Progenitor cell of endocrine pancreas (in vitro differentiated cells): ENCODE measurements at regions not wholly inside any gene's neighbourhood (a gene's known extent, or its start where the extent isn't known, plus 50 kb on each side); places are given as distances from the start of the nearest gene placed in this dataset.

Source experiments
- DNase-seq: peaks from one replicate; pipeline ENCODE4 v3.0.0; 2021; ENCODE audit warnings: low spot score; ENCODE audit not compliant: unreplicated experiment
- H3K27ac Mint-ChIP-seq: 2 replicates; pipeline ENCODE4 v1.8.0; 2021; ENCODE audit warnings: mild to moderate bottlenecking, moderate library complexity, mixed read lengths
- H3K27me3 Mint-ChIP-seq: 2 replicates; pipeline ENCODE4 v1.8.0; 2021; ENCODE audit warnings: mixed read lengths
- H3K36me3 Mint-ChIP-seq: 2 replicates; pipeline ENCODE4 v1.8.0; 2022; ENCODE audit warnings: mixed read lengths; ENCODE audit not compliant: insufficient read depth
- H3K4me1 Mint-ChIP-seq: 2 replicates; pipeline ENCODE4 v1.8.0; 2021; ENCODE audit warnings: low read depth, mixed read lengths
- H3K4me3 Mint-ChIP-seq: 2 replicates; pipeline ENCODE4 v1.8.0; 2021; ENCODE audit warnings: low read depth, mild to moderate bottlenecking, moderate library complexity, mixed read lengths
- H3K9me3 Mint-ChIP-seq: 2 replicates; pipeline ENCODE4 v1.8.0; 2021; ENCODE audit warnings: low read depth, mixed read lengths
- TF ChIP-seq, protein P1 (sequence below): fragments of 200-600 bp; sonication (generic); IDR thresholded peaks from one replicate; pipeline ENCODE4 v1.5.0; 2021; ENCODE audit warnings: antibody characterized with exemption, mild to moderate bottlenecking; ENCODE audit not compliant: unreplicated experiment

DNA sequence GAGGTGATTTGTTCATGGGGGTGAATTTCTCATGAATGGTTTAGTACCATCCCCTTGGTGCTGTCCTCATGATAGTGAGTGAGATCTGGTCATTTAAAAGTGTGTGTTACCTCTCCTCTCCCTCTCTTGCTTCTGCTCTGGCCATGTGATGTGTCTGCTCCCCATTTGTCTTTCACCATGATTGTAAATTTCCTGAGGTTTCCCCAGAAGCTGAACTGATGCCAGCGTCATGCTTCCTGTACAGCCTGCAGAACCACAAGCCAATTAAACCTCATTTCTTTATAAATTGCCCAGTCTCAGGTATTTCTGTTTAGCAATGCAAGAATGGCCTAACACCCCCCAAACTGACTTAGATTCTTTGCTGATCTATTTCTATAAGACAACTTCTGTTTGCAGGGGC lies 249.4 kb upstream of the B3GALT2 start:
- no peak for DNase-seq
- H3K36me3 Mint-ChIP-seq, result peaks cover 12% of the 10 kb centered on the region
- no peak overlapping the region for H3K4me3 Mint-ChIP-seq
- H3K4me1 Mint-ChIP-seq, result peaks cover 2% of the 10 kb centered on the region
- H3K27me3 Mint-ChIP-seq, result no peaks in the 10 kb centered on the region
- H3K9me3 Mint-ChIP-seq, result peaks cover 27% of the 10 kb centered on the region
- no peak overlapping the region for H3K27ac Mint-ChIP-seq
- TF ChIP-seq, protein P1, sequence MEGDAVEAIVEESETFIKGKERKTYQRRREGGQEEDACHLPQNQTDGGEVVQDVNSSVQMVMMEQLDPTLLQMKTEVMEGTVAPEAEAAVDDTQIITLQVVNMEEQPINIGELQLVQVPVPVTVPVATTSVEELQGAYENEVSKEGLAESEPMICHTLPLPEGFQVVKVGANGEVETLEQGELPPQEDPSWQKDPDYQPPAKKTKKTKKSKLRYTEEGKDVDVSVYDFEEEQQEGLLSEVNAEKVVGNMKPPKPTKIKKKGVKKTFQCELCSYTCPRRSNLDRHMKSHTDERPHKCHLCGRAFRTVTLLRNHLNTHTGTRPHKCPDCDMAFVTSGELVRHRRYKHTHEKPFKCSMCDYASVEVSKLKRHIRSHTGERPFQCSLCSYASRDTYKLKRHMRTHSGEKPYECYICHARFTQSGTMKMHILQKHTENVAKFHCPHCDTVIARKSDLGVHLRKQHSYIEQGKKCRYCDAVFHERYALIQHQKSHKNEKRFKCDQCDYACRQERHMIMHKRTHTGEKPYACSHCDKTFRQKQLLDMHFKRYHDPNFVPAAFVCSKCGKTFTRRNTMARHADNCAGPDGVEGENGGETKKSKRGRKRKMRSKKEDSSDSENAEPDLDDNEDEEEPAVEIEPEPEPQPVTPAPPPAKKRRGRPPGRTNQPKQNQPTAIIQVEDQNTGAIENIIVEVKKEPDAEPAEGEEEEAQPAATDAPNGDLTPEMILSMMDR, result no peak

DNA sequence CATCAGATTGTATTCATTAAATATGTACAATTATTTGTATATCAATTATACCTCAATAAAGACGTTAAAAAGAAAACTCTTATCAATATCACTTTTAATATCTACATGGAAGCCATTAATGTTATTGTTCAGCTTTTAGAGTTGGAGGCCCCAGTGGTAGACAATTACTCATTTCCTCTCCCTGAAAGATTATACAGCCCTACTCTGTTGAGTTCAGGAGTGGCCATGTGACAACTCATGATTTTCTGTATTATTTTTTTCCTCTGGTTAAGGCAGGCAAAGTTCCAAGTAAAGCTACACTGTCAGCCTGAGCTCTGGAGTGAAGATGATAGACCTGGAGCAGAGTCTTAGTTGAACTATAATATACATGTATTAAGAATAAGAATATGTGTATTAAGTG lies 247.9 kb upstream of the B3GALT2 start:
- H3K9me3 Mint-ChIP-seq, result peaks cover 31% of the 10 kb centered on the region
- TF ChIP-seq, protein P1, result no peak
- DNase-seq, result no peak

DNA sequence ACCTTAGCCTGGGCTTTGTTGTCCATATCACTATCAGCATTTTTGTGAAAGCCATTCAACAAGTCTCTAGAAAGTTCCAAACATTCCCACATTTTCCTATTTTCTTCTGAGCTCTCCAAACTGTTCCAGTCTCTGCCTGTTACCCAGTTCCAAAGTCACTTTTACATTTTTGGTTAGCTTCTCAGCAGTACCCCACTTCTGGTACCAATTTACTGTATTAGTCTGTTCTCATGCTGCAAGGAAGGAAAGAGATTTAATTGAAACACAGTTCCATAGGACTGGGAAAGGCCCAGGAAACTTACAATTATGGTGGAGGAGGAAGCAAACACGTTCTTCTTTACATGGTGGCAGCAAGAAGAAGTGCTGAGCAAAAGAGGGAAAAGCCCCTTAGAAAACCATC lies 247.2 kb upstream of the B3GALT2 start:
- H3K9me3 Mint-ChIP-seq, result peaks cover 31% of the 10 kb centered on the region
- H3K36me3 Mint-ChIP-seq, result peaks cover 12% of the 10 kb centered on the region

More for the DNA sequence above, 247.9 kb upstream of the B3GALT2 start:
- peaks cover 12% of the 10 kb centered on the region for H3K36me3 Mint-ChIP-seq
- H3K27ac Mint-ChIP-seq, result no peak overlapping the region
- peaks cover 2% of the 10 kb centered on the region for H3K4me1 Mint-ChIP-seq
- H3K27me3 Mint-ChIP-seq, result no peaks in the 10 kb centered on the region
- no peak overlapping the region for H3K4me3 Mint-ChIP-seq

DNA sequence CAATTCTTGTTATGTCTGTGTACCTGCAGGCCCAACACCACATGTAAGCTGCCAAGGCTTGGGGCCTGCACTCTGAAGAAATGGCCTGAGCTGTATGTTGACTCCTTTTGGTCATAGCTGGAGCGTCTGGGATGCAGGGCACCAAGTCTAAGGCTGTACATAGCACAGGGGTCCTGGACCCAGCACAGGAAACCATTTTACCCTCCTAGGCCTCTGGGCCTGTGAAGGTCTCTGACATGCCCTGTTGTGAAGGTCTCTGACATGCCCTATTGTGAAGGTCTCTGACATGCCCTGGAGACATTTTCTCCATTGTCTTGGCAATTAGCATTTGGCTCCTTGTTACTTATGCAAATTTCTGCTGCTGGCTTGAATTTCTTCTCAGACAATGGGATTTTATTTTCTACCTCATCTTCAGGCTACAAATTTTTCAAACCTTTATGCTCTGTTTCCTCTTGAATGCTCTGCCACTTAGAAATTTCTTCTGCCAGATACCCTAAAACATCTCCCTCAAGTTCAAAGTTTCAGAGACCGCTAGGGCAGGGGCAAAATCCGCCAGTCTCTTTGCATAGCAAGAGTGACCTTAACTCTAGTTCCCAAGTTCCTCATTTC lies 246.7 kb upstream of the B3GALT2 start:
- no peak for DNase-seq
- no peak overlapping the region for H3K4me3 Mint-ChIP-seq
- peaks cover 6% of the 10 kb centered on the region for H3K4me1 Mint-ChIP-seq
- H3K9me3 Mint-ChIP-seq, result peaks cover 31% of the 10 kb centered on the region
- H3K27me3 Mint-ChIP-seq, result no peaks in the 10 kb centered on the region
- H3K36me3 Mint-ChIP-seq, result peaks cover 12% of the 10 kb centered on the region
- TF ChIP-seq, protein P1, result no peak
- no peak overlapping the region for H3K27ac Mint-ChIP-seq

More for the DNA sequence above, 247.2 kb upstream of the B3GALT2 start:
- no peak for DNase-seq
- Mint-ChIP-seq H3K4me1 (peaks cover 5% of the 10 kb centered on the region), H3K4me3 (no peak overlapping the region), H3K27me3 (no peaks in the 10 kb centered on the region), H3K27ac (no peak overlapping the region)
- TF ChIP-seq, protein P1, result no peak

DNA sequence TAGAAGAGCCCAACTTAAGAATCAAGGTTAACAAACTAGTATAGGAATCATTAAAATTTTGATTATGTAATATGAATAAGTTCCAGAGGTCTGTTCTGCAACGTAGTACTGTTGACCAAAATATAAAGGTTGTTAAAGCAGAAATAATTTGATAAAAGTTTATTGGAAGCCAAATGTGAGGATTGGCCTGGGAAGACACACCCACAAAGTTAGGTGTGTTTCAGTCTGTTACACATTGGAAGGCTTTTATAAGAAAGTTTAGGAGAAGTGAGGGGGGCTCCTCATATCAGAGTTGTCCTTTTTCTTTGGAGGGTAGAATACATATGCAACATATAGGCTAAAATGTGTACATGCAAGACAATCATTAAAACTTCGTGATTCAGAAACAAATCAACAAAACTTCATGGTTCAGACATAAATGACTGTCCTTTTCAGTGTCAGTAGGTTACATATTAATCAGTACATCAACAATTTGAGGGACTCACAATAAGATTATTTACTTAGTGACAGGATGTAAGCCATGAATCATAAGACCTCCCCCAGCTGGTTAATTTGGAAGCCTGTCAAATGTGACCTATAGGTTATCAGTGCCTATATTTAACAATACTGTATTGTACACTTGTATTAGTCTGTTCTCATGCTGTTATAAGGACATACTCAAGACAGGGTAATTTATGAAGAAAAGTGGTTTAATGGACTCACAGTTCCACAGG lies 245.0 kb upstream of the B3GALT2 start:
- H3K9me3 Mint-ChIP-seq, result peaks cover 30% of the 10 kb centered on the region
- H3K4me3 Mint-ChIP-seq, result no peak overlapping the region

More for the DNA sequence above, 245.0 kb upstream of the B3GALT2 start:
- H3K27ac Mint-ChIP-seq, result no peak overlapping the region
- no peak for DNase-seq
- peaks cover 10% of the 10 kb centered on the region for H3K4me1 Mint-ChIP-seq
- H3K36me3 Mint-ChIP-seq, result peaks cover 12% of the 10 kb centered on the region
- no peaks in the 10 kb centered on the region for H3K27me3 Mint-ChIP-seq
- TF ChIP-seq, protein P1, result no peak
